HepG2 (cell line): ENCODE measurements at regions not wholly inside any gene's neighbourhood (a gene's known extent, or its start where the extent isn't known, plus 50 kb on each side); places are given as distances from the start of the nearest gene placed in this dataset.

Experiments
- GTF2F1 ChIP-seq: fragments of 150-350 bp; IDR thresholded peaks from 2 replicates; pipeline ENCODE4 v1.6.1; 2014; ENCODE audit warnings: low read length
- HMG20B ChIP-seq: conservative IDR thresholded peaks from 2 replicates; pipeline ENCODE4 v1.6.1; 2016; ENCODE audit warnings: missing genetic modification reagents, missing compliant biosample characterization
- JUND ChIP-seq: sonication (generic); formaldehyde crosslinking; IDR thresholded peaks from 2 replicates; pipeline ENCODE4 v1.8.0; 2022; ENCODE audit warnings: mild to moderate bottlenecking, missing genetic modification reagents
- NFE2 ChIP-seq: sonication (generic); formaldehyde crosslinking; IDR thresholded peaks from 2 replicates; pipeline ENCODE4 v1.4.0; 2020; ENCODE audit warnings: missing genetic modification reagents
- RFX1 ChIP-seq: fragments of 450-650 bp; IDR thresholded peaks from 2 replicates; pipeline ENCODE4 v1.6.1; 2017
- ZBTB8A ChIP-seq: sonication (generic); formaldehyde crosslinking; IDR thresholded peaks from 2 replicates; pipeline ENCODE4 v1.4.0; 2020; ENCODE audit warnings: mild to moderate bottlenecking, low read depth, missing genetic modification reagents, borderline replicate concordance
- TF ChIP-seq, protein P1 (sequence below): sonication (generic); formaldehyde crosslinking; IDR thresholded peaks from 2 replicates; pipeline ENCODE4 v1.5.0; 2020; ENCODE audit warnings: mild to moderate bottlenecking, missing genetic modification reagents, moderate library complexity
- TF ChIP-seq, protein P2 (sequence below): sonication (generic); formaldehyde crosslinking; IDR thresholded peaks from 2 replicates; pipeline ENCODE4 v1.8.0; 2022; ENCODE audit warnings: missing genetic modification reagents, mild to moderate bottlenecking, moderate library complexity, borderline replicate concordance

DNA sequence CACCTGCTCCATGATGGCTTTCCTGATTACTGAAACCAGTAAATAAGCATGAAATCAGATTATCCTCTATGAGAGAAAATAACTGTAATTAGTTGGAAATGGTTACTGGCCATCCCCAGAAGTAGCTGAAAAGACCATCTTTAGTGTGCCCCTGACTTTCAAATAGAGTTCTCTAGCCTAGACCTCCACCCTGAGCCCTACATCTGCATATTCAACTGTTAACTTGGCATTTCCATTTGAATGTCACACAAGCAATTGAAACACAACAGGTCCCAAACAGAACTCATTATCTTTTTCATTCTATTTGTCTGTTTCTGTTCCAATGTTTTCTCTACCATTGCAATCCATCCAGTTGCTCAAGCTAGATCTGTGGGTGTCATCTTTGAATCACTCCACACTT lies 952.3 kb downstream of the RPA4 start:
- TF ChIP-seq, protein P1, sequence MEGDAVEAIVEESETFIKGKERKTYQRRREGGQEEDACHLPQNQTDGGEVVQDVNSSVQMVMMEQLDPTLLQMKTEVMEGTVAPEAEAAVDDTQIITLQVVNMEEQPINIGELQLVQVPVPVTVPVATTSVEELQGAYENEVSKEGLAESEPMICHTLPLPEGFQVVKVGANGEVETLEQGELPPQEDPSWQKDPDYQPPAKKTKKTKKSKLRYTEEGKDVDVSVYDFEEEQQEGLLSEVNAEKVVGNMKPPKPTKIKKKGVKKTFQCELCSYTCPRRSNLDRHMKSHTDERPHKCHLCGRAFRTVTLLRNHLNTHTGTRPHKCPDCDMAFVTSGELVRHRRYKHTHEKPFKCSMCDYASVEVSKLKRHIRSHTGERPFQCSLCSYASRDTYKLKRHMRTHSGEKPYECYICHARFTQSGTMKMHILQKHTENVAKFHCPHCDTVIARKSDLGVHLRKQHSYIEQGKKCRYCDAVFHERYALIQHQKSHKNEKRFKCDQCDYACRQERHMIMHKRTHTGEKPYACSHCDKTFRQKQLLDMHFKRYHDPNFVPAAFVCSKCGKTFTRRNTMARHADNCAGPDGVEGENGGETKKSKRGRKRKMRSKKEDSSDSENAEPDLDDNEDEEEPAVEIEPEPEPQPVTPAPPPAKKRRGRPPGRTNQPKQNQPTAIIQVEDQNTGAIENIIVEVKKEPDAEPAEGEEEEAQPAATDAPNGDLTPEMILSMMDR (CRISPR knock-in tag), result no peak
- TF ChIP-seq HMG20B (CRISPR knock-in tag) (no peak), GTF2F1 (no peak), ZBTB8A (CRISPR knock-in tag) (no peak), NFE2 (CRISPR knock-in tag) (no peak), RFX1 (no peak), JUND (CRISPR knock-in tag) (no peak)
- TF ChIP-seq, protein P2, sequence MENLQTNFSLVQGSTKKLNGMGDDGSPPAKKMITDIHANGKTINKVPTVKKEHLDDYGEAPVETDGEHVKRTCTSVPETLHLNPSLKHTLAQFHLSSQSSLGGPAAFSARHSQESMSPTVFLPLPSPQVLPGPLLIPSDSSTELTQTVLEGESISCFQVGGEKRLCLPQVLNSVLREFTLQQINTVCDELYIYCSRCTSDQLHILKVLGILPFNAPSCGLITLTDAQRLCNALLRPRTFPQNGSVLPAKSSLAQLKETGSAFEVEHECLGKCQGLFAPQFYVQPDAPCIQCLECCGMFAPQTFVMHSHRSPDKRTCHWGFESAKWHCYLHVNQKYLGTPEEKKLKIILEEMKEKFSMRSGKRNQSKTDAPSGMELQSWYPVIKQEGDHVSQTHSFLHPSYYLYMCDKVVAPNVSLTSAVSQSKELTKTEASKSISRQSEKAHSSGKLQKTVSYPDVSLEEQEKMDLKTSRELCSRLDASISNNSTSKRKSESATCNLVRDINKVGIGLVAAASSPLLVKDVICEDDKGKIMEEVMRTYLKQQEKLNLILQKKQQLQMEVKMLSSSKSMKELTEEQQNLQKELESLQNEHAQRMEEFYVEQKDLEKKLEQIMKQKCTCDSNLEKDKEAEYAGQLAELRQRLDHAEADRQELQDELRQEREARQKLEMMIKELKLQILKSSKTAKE (CRISPR knock-in tag), result no peak
